ENCODE measurements at regions not wholly inside any gene's neighbourhood (a gene's known extent, or its start where the extent isn't known, plus 50 kb on each side); places are given as distances from the start of the nearest gene placed in this dataset.
A peak's percentile ranks its signal among the peaks of the same experiment; 100 is the strongest.

GRCh38 chr3:30963223-30963722 is 68.8 kb upstream of the GADL1 start:
- Histone ChIP-seq H3K27me3 (replicated peaks in 2 of 5; ENCODE audit: control insufficient read depth in 4 of 5, insufficient read depth in 5 of 5, low read length in 4 of 5) (no peaks in the 10 kb centered on the region), H3K9me3 (ENCODE audit: control extremely low read depth in 1 of 5, control insufficient read depth in 4 of 5, insufficient read depth in 2 of 5, low read depth in 1 of 5, low read length in 4 of 5) (peaks cover 0 to 8% (median 7%) of the 10 kb centered on the region in 5 experiments), H3K27ac (ENCODE audit: insufficient read depth in 1 of 2, low read depth in 1 of 2, low read length in 2 of 2, poor library complexity in 1 of 2, severe bottlenecking in 2 of 2) (no peak overlapping the region), H3K4me3 (ENCODE audit: control insufficient read depth in 1 of 7, extremely low read depth in 1 of 7, insufficient read depth in 4 of 7, low read depth in 2 of 7, low read length in 6 of 7) (no peak overlapping the region), H3K36me3 (ENCODE audit: control insufficient read depth in 4 of 4, insufficient read depth in 4 of 4, low read length in 3 of 4) (no peaks in the 10 kb centered on the region), H3K4me1 (ENCODE audit: control extremely low read depth in 1 of 4, control insufficient read depth in 4 of 4, insufficient read depth in 4 of 4, low read length in 3 of 4) (peaks cover 0 to 6% (median 0%) of the 10 kb centered on the region in 4 experiments)
- POLR2A ChIA-PET: interaction anchor here (0.6 kb wide), 1 partner anchor 801 kb away, joined by 3 read pairs; no protein-coding TSS in a partner anchor
- CTCF ChIA-PET: no interaction called here
- DNase-seq: no peak

- peaks cover 0 to 6% (median 0%) of the 10 kb centered on the region in 4 experiments for H3K4me1 ChIP-seq (ENCODE audit: control extremely low read depth in 1 of 4, control insufficient read depth in 4 of 4, insufficient read depth in 4 of 4, low read length in 3 of 4)
- DNase-seq: no peak
- H3K36me3 ChIP-seq (ENCODE audit: control insufficient read depth in 4 of 4, insufficient read depth in 4 of 4, low read length in 3 of 4): no peaks in the 10 kb centered on the region
- H3K9me3 ChIP-seq (ENCODE audit: control extremely low read depth in 1 of 5, control insufficient read depth in 4 of 5, insufficient read depth in 2 of 5, low read depth in 1 of 5, low read length in 4 of 5): no peaks in the 10 kb centered on the region
- H3K27ac ChIP-seq (ENCODE audit: insufficient read depth in 1 of 2, low read depth in 1 of 2, low read length in 2 of 2, poor library complexity in 1 of 2, severe bottlenecking in 2 of 2): no peak overlapping the region
- no peaks in the 10 kb centered on the region for H3K27me3 ChIP-seq (replicated peaks in 2 of 5; ENCODE audit: control insufficient read depth in 4 of 5, insufficient read depth in 5 of 5, low read length in 4 of 5)
- H3K4me3 ChIP-seq (ENCODE audit: control insufficient read depth in 1 of 7, extremely low read depth in 1 of 7, insufficient read depth in 4 of 7, low read depth in 2 of 7, low read length in 6 of 7): no peak overlapping the region
- CTCF ChIA-PET: no interaction called here
- POLR2A ChIA-PET: no interaction called here
Observed at GRCh38 chr3:30964612-30965011, 70.2 kb upstream of the GADL1 start.

GRCh38 chr3:30966896-30967295 is 72.4 kb upstream of the GADL1 start:
- H3K36me3 ChIP-seq (ENCODE audit: control insufficient read depth in 4 of 4, insufficient read depth in 4 of 4, low read length in 3 of 4): no peaks in the 10 kb centered on the region
- H3K27me3 ChIP-seq (replicated peaks in 2 of 5; ENCODE audit: control insufficient read depth in 4 of 5, insufficient read depth in 5 of 5, low read length in 4 of 5): no peaks in the 10 kb centered on the region
- DNase-seq: no peak
- POLR2A ChIA-PET: no interaction called here
- CTCF ChIA-PET: interaction anchor here (0.7 to 1.5 kb wide), 3 partner anchors 33 to 1821 kb away, joined by 3 read pairs; no protein-coding TSS in a partner anchor
- H3K9me3 ChIP-seq (ENCODE audit: control extremely low read depth in 1 of 5, control insufficient read depth in 4 of 5, insufficient read depth in 2 of 5, low read depth in 1 of 5, low read length in 4 of 5): no peaks in the 10 kb centered on the region
- no peak overlapping the region for H3K4me3 ChIP-seq (ENCODE audit: control insufficient read depth in 1 of 7, extremely low read depth in 1 of 7, insufficient read depth in 4 of 7, low read depth in 2 of 7, low read length in 6 of 7)
- WGBS (ENCODE audit: insufficient coverage): no CpG with 5 or more reads among the region's 7 CpGs
- no peak overlapping the region for H3K27ac ChIP-seq (ENCODE audit: insufficient read depth in 1 of 2, low read depth in 1 of 2, low read length in 2 of 2, poor library complexity in 1 of 2, severe bottlenecking in 2 of 2)
- H3K4me1 ChIP-seq (ENCODE audit: control extremely low read depth in 1 of 4, control insufficient read depth in 4 of 4, insufficient read depth in 4 of 4, low read length in 3 of 4): peaks cover 0 to 6% (median 0%) of the 10 kb centered on the region in 4 experiments

DNA sequence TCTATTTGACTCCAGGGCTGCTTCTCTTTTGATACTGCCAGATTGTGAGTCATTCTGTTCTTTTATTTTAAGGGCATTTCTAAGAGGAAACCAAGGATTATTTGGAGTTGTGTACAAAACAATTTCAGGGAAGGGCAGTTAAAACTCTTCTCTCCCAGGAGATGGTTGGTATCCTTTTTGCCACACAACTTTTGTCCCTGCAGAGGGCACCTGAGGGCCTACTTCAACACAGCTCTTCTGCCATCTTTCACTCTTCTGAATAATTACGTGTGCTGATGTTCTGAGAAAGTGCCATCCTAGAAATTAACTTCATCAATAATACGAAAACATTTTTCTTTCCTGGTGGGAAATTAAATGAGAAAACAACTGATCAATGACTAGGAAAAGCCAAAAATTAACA is 75.7 kb upstream of the GADL1 start:
- Histone ChIP-seq H3K9me3 (ENCODE audit: control extremely low read depth in 1 of 5, control insufficient read depth in 4 of 5, insufficient read depth in 2 of 5, low read depth in 1 of 5, low read length in 4 of 5) (no peaks in the 10 kb centered on the region), H3K36me3 (ENCODE audit: control insufficient read depth in 4 of 4, insufficient read depth in 4 of 4, low read length in 3 of 4) (no peaks in the 10 kb centered on the region), H3K27ac (ENCODE audit: insufficient read depth in 1 of 2, low read depth in 1 of 2, low read length in 2 of 2, poor library complexity in 1 of 2, severe bottlenecking in 2 of 2) (no peak overlapping the region), H3K27me3 (replicated peaks in 2 of 5; ENCODE audit: control insufficient read depth in 4 of 5, insufficient read depth in 5 of 5, low read length in 4 of 5) (no peaks in the 10 kb centered on the region), H3K4me3 (ENCODE audit: control insufficient read depth in 1 of 7, extremely low read depth in 1 of 7, insufficient read depth in 4 of 7, low read depth in 2 of 7, low read length in 6 of 7) (no peak overlapping the region), H3K4me1 (ENCODE audit: control extremely low read depth in 1 of 4, control insufficient read depth in 4 of 4, insufficient read depth in 4 of 4, low read length in 3 of 4) (no peaks in the 10 kb centered on the region)
- CTCF ChIA-PET: interaction anchor here (0.9 to 2.7 kb wide), 3 partner anchors 36 to 132 kb away, joined by 3 to 5 read pairs (median 4); no protein-coding TSS in a partner anchor
- no CpG with 5 or more reads among the region's 2 CpGs for WGBS (ENCODE audit: insufficient coverage)
- POLR2A ChIA-PET: interaction anchor here (0.6 kb wide), 2 partner anchors 542 to 560 kb away, joined by 3 read pairs; no protein-coding TSS in a partner anchor
- DNase-seq: peak; percentile 25 to 33 (median 26)

GRCh38 chr3:30972449-30972848 is 78.0 kb upstream of the GADL1 start:
- Histone ChIP-seq H3K27ac (ENCODE audit: insufficient read depth in 1 of 2, low read depth in 1 of 2, low read length in 2 of 2, poor library complexity in 1 of 2, severe bottlenecking in 2 of 2) (no peak overlapping the region), H3K4me3 (ENCODE audit: control insufficient read depth in 1 of 7, extremely low read depth in 1 of 7, insufficient read depth in 4 of 7, low read depth in 2 of 7, low read length in 6 of 7) (no peak overlapping the region), H3K4me1 (ENCODE audit: control extremely low read depth in 1 of 4, control insufficient read depth in 4 of 4, insufficient read depth in 4 of 4, low read length in 3 of 4) (no peaks in the 10 kb centered on the region), H3K27me3 (replicated peaks in 2 of 5; ENCODE audit: control insufficient read depth in 4 of 5, insufficient read depth in 5 of 5, low read length in 4 of 5) (no peaks in the 10 kb centered on the region), H3K36me3 (ENCODE audit: control insufficient read depth in 4 of 4, insufficient read depth in 4 of 4, low read length in 3 of 4) (no peaks in the 10 kb centered on the region), H3K9me3 (ENCODE audit: control extremely low read depth in 1 of 5, control insufficient read depth in 4 of 5, insufficient read depth in 2 of 5, low read depth in 1 of 5, low read length in 4 of 5) (no peaks in the 10 kb centered on the region)
- DNase-seq: no peak
- ChIA-PET POLR2A (no interaction called here), CTCF (interaction anchor here (1.0 to 1.3 kb wide), 3 partner anchors 12 to 38 kb away, joined by 3 to 4 read pairs (median 4); no protein-coding TSS in a partner anchor)
- no CpG with 5 or more reads among the region's 1 CpG for WGBS (ENCODE audit: insufficient coverage)

GRCh38 chr3:30974071-30974470 is 79.6 kb upstream of the GADL1 start:
- CTCF ChIA-PET: interaction anchor here (1.0 kb wide), 1 partner anchor 205 kb away, joined by 3 read pairs; no protein-coding TSS in a partner anchor
- WGBS (ENCODE audit: insufficient coverage): 86% methylated on average over 1 of the region's 2 CpGs
- no peaks in the 10 kb centered on the region for H3K27me3 ChIP-seq (replicated peaks in 2 of 5; ENCODE audit: control insufficient read depth in 4 of 5, insufficient read depth in 5 of 5, low read length in 4 of 5)
- DNase-seq: no peak
- POLR2A ChIA-PET: interaction anchor here (0.7 kb wide), 1 partner anchor 349 kb away, joined by 3 read pairs; no protein-coding TSS in a partner anchor
- H3K27ac ChIP-seq (ENCODE audit: insufficient read depth in 1 of 2, low read depth in 1 of 2, low read length in 2 of 2, poor library complexity in 1 of 2, severe bottlenecking in 2 of 2): no peak overlapping the region
- H3K36me3 ChIP-seq (ENCODE audit: control insufficient read depth in 4 of 4, insufficient read depth in 4 of 4, low read length in 3 of 4): no peaks in the 10 kb centered on the region
- no peak overlapping the region for H3K4me3 ChIP-seq (ENCODE audit: control insufficient read depth in 1 of 7, extremely low read depth in 1 of 7, insufficient read depth in 4 of 7, low read depth in 2 of 7, low read length in 6 of 7)
- H3K9me3 ChIP-seq (ENCODE audit: control extremely low read depth in 1 of 5, control insufficient read depth in 4 of 5, insufficient read depth in 2 of 5, low read depth in 1 of 5, low read length in 4 of 5): no peaks in the 10 kb centered on the region
- H3K4me1 ChIP-seq (ENCODE audit: control extremely low read depth in 1 of 4, control insufficient read depth in 4 of 4, insufficient read depth in 4 of 4, low read length in 3 of 4): no peaks in the 10 kb centered on the region

GRCh38 chr3:30977592-30977991 is 83.1 kb upstream of the GADL1 start:
- no peak overlapping the region for H3K27ac ChIP-seq (ENCODE audit: insufficient read depth in 1 of 2, low read depth in 1 of 2, low read length in 2 of 2, poor library complexity in 1 of 2, severe bottlenecking in 2 of 2)
- ChIA-PET CTCF (interaction anchor here (1.1 kb wide), 1 partner anchor 155 kb away, joined by 3 read pairs; no protein-coding TSS in a partner anchor), POLR2A (interaction anchor here (0.7 to 0.9 kb wide), 2 partner anchors 8 to 1137 kb away, joined by 3 read pairs; no protein-coding TSS in a partner anchor)
- H3K4me3 ChIP-seq (ENCODE audit: control insufficient read depth in 1 of 7, extremely low read depth in 1 of 7, insufficient read depth in 4 of 7, low read depth in 2 of 7, low read length in 6 of 7): no peak overlapping the region
- no peaks in the 10 kb centered on the region for H3K4me1 ChIP-seq (ENCODE audit: control extremely low read depth in 1 of 4, control insufficient read depth in 4 of 4, insufficient read depth in 4 of 4, low read length in 3 of 4)
- no peak for DNase-seq
- no peaks in the 10 kb centered on the region for H3K9me3 ChIP-seq (ENCODE audit: control extremely low read depth in 1 of 5, control insufficient read depth in 4 of 5, insufficient read depth in 2 of 5, low read depth in 1 of 5, low read length in 4 of 5)
- H3K36me3 ChIP-seq (ENCODE audit: control insufficient read depth in 4 of 4, insufficient read depth in 4 of 4, low read length in 3 of 4): no peaks in the 10 kb centered on the region
- H3K27me3 ChIP-seq (replicated peaks in 2 of 5; ENCODE audit: control insufficient read depth in 4 of 5, insufficient read depth in 5 of 5, low read length in 4 of 5): no peaks in the 10 kb centered on the region
- no CpG with 5 or more reads among the region's 1 CpG for WGBS (ENCODE audit: insufficient coverage)
